Ramos (cell line): ENCODE measurements at regions not wholly inside any gene's neighbourhood (a gene's known extent, or its start where the extent isn't known, plus 50 kb on each side); places are given as distances from the start of the nearest gene placed in this dataset.

Experiments
- in situ Hi-C: fragments of 300-500 bp; cut with MboI; formaldehyde crosslinking; loops from one replicate; pipeline ENCODE4 v1.14.3; 2022; ENCODE audit warnings: low sequenced_read_pairs; ENCODE audit not compliant: unreplicated experiment

GRCh38 chr5:81914696-81915095 is 57.1 kb upstream of the ATG10 start:
- in situ Hi-C loops = no loop called here

- in situ Hi-C loops = no loop called here
Observed at GRCh38 chr5:81912933-81913332, 58.9 kb upstream of the ATG10 start.

GRCh38 chr5:81909677-81910076 is 62.1 kb upstream of the ATG10 start:
- in situ Hi-C loops = no loop called here

GRCh38 chr5:81908771-81909170 is 63.1 kb upstream of the ATG10 start:
- in situ Hi-C loops = no loop called here

- in situ Hi-C loops = no loop called here
Observed at GRCh38 chr5:81908044-81908443, 63.8 kb upstream of the ATG10 start.

GRCh38 chr5:81907012-81907635 is 64.7 kb upstream of the ATG10 start:
- in situ Hi-C loops = no loop called here

- in situ Hi-C loops = no loop called here
Observed at GRCh38 chr5:81906086-81906485, 65.7 kb upstream of the ATG10 start.

GRCh38 chr5:81904861-81905260 is 67.0 kb upstream of the ATG10 start:
- in situ Hi-C loops = no loop called here

GRCh38 chr5:81904166-81904565 is 67.7 kb upstream of the ATG10 start:
- in situ Hi-C loops = no loop called here

GRCh38 chr5:81901586-81901985 is 70.2 kb upstream of the ATG10 start:
- in situ Hi-C loops = no loop called here

GRCh38 chr5:81899123-81899522 is 72.7 kb upstream of the ATG10 start:
- in situ Hi-C loops = no loop called here

- in situ Hi-C loops = no loop called here
Observed at GRCh38 chr5:81898403-81898802, 73.4 kb upstream of the ATG10 start.

- in situ Hi-C loops = no loop called here
Observed at GRCh38 chr5:81896764-81897163, 75.1 kb upstream of the ATG10 start.

- in situ Hi-C loops = no loop called here
Observed at GRCh38 chr5:81895307-81895706, 76.5 kb upstream of the ATG10 start.

- in situ Hi-C loops = no loop called here
Observed at GRCh38 chr5:81893961-81894360, 77.9 kb upstream of the ATG10 start.

- in situ Hi-C loops = no loop called here
Observed at GRCh38 chr5:81884871-81885270, 87.0 kb upstream of the ATG10 start.

- in situ Hi-C loops = no loop called here
Observed at GRCh38 chr5:81883371-81883770, 88.5 kb upstream of the ATG10 start.

GRCh38 chr5:81881595-81881994 is 90.2 kb upstream of the ATG10 start:
- in situ Hi-C loops = no loop called here

GRCh38 chr5:81879936-81880335 is 91.9 kb upstream of the ATG10 start:
- in situ Hi-C loops = no loop called here

GRCh38 chr5:81878333-81878732 is 93.5 kb upstream of the ATG10 start:
- in situ Hi-C loops = no loop called here

- in situ Hi-C loops = no loop called here
Observed at GRCh38 chr5:81866994-81867393, 104.8 kb upstream of the ATG10 start.

- in situ Hi-C loops = no loop called here
Observed at GRCh38 chr5:81860778-81861177, 109.9 kb upstream of the SSBP2 start.

GRCh38 chr5:81859624-81860023 is 108.7 kb upstream of the SSBP2 start:
- in situ Hi-C loops = no loop called here
